T1000 (cell line): ENCODE measurements at regions not wholly inside any gene's neighbourhood (a gene's known extent, or its start where the extent isn't known, plus 50 kb on each side); places are given as distances from the start of the nearest gene placed in this dataset.
A peak's percentile ranks its signal among the peaks of the same experiment; 100 is the strongest.

ENCODE experiments used
- DNase-seq: peaks from one replicate; lab custom pipeline; 2025; ENCODE audit warnings: mixed read lengths; lab: John Stamatoyannopoulos, UW

- no peak for DNase-seq
Measured at GRCh38 chr9:86730163-86730928, 217.0 kb downstream of the GAS1 start.

- DNase-seq, result no peak
Measured at GRCh38 chr9:86724529-86724928, 222.8 kb downstream of the GAS1 start.

GRCh38 chr9:86723346-86723745 lies 224.0 kb downstream of the GAS1 start:
- DNase-seq, result no peak

- no peak for DNase-seq
Measured at GRCh38 chr9:86722706-86723075, 224.6 kb downstream of the GAS1 start.

GRCh38 chr9:86721843-86722705 lies 225.2 kb downstream of the GAS1 start:
- DNase-seq, result peak; percentile 11

- no peak for DNase-seq
Measured at GRCh38 chr9:86721226-86721781, 226.0 kb downstream of the GAS1 start.

GRCh38 chr9:86720639-86721225 lies 226.6 kb downstream of the GAS1 start:
- no peak for DNase-seq

GRCh38 chr9:86718388-86719049 lies 228.8 kb downstream of the GAS1 start:
- DNase-seq, result no peak

- no peak for DNase-seq
Measured at GRCh38 chr9:86716326-86716922, 230.9 kb downstream of the GAS1 start.

- DNase-seq, result no peak
Measured at GRCh38 chr9:86714999-86715398, 232.3 kb downstream of the GAS1 start.

GRCh38 chr9:86713970-86714369 lies 233.3 kb downstream of the GAS1 start:
- no peak for DNase-seq

- DNase-seq, result no peak
Measured at GRCh38 chr9:86713470-86713869, 233.8 kb downstream of the GAS1 start.

GRCh38 chr9:86708918-86709835 lies 238.1 kb downstream of the GAS1 start:
- no peak for DNase-seq

- DNase-seq, result no peak
Measured at GRCh38 chr9:86707932-86708510, 239.3 kb downstream of the GAS1 start.

GRCh38 chr9:86706391-86706790 lies 240.9 kb downstream of the GAS1 start:
- DNase-seq, result no peak

GRCh38 chr9:86705490-86705889 lies 241.8 kb downstream of the GAS1 start:
- no peak for DNase-seq

- no peak for DNase-seq
Measured at GRCh38 chr9:86703346-86703745, 244.0 kb downstream of the GAS1 start.

- DNase-seq, result no peak
Measured at GRCh38 chr9:86700629-86701028, 246.7 kb downstream of the GAS1 start.

GRCh38 chr9:86697999-86698398 lies 249.3 kb downstream of the GAS1 start:
- DNase-seq, result no peak

GRCh38 chr9:86697213-86697612 lies 250.1 kb downstream of the GAS1 start:
- DNase-seq, result no peak
